HepG2 (cell line): ENCODE measurements at regions not wholly inside any gene's neighbourhood (a gene's known extent, or its start where the extent isn't known, plus 50 kb on each side); places are given as distances from the start of the nearest gene placed in this dataset.

ENCODE experiments used
- AKNA ChIP-seq: sonication (generic); formaldehyde crosslinking; IDR thresholded peaks from 2 replicates; pipeline ENCODE4 v1.4.0; 2020; ENCODE audit warnings: missing genetic modification reagents, borderline replicate concordance
- ATF7 ChIP-seq, 2 experiments: fragments of 450-650 bp in 1 of 2; sonication (generic) in 1 of 2; formaldehyde crosslinking in 1 of 2; IDR thresholded peaks; 2 replicates each; pipeline versions ENCODE4 v1.4.0 to v1.6.1; 2016 to 2020; ENCODE audit warnings: antibody characterized with exemption in 1 of 2, mild to moderate bottlenecking in 1 of 2, missing genetic modification reagents in 1 of 2
- CHD2 ChIP-seq: IDR thresholded peaks from 2 replicates; pipeline ENCODE4 v1.6.1; 2011; ENCODE audit warnings: low read depth, low read length, improper control_type of control experiment
- HBP1 ChIP-seq: IDR thresholded peaks from 2 replicates; pipeline ENCODE4 v1.6.1; 2016; ENCODE audit warnings: low read depth, control low read depth
- HIC2 ChIP-seq: sonication (generic); formaldehyde crosslinking; IDR thresholded peaks from 2 replicates; pipeline ENCODE4 v1.9.0; 2022; ENCODE audit warnings: low read depth, missing genetic modification reagents
- HINFP ChIP-seq: sonication (generic); formaldehyde crosslinking; IDR thresholded peaks from 2 replicates; pipeline ENCODE4 v1.4.0; 2020; ENCODE audit warnings: low read depth, mild to moderate bottlenecking, missing genetic modification reagents
- PBX3 ChIP-seq: sonication (generic); formaldehyde crosslinking; IDR thresholded peaks from 2 replicates; pipeline ENCODE4 v1.8.1; 2023; ENCODE audit warnings: missing genetic modification reagents, inconsistent platforms, borderline replicate concordance
- PITX1 ChIP-seq: sonication (generic); formaldehyde crosslinking; IDR thresholded peaks from 2 replicates; pipeline ENCODE4 v1.5.1; 2020; ENCODE audit warnings: mild to moderate bottlenecking, missing genetic modification reagents
- SRY ChIP-seq: sonication (generic); formaldehyde crosslinking; IDR thresholded peaks from 2 replicates; pipeline ENCODE4 v1.8.0; 2022; ENCODE audit warnings: mild to moderate bottlenecking, missing genetic modification reagents
- TOPORS ChIP-seq: sonication (generic); formaldehyde crosslinking; IDR thresholded peaks from 2 replicates; pipeline ENCODE4 v1.8.0; 2023; ENCODE audit warnings: mild to moderate bottlenecking, missing genetic modification reagents
- ZBTB3 ChIP-seq: sonication (generic); formaldehyde crosslinking; IDR thresholded peaks from 2 replicates; pipeline ENCODE4 v1.4.0; 2020; ENCODE audit warnings: low read depth, mild to moderate bottlenecking, moderate library complexity, missing genetic modification reagents, borderline replicate concordance
- ZNF766 ChIP-seq: sonication (generic); formaldehyde crosslinking; IDR thresholded peaks from 2 replicates; pipeline ENCODE4 v1.5.0; 2020; ENCODE audit warnings: missing genetic modification reagents, borderline replicate concordance
- ZNF768 ChIP-seq: sonication (generic); formaldehyde crosslinking; IDR thresholded peaks from 2 replicates; pipeline ENCODE4 v1.4.0; 2020; ENCODE audit warnings: missing genetic modification reagents
- ZNF883 ChIP-seq: sonication (generic); formaldehyde crosslinking; IDR thresholded peaks from 2 replicates; pipeline ENCODE4 v1.5.1; 2020; ENCODE audit warnings: mild to moderate bottlenecking, missing genetic modification reagents; ENCODE audit errors: not compliant biosample characterization
- ZSCAN25 ChIP-seq: sonication (generic); formaldehyde crosslinking; IDR thresholded peaks from 2 replicates; pipeline ENCODE4 v1.8.0; 2022; ENCODE audit warnings: mild to moderate bottlenecking, missing genetic modification reagents
- ZUFSP ChIP-seq: sonication (generic); formaldehyde crosslinking; IDR thresholded peaks from 2 replicates; pipeline ENCODE4 v1.9.0; 2021; ENCODE audit warnings: missing genetic modification reagents, mild to moderate bottlenecking, borderline replicate concordance

GRCh38 chr4:3880615-3881120 lies 114.5 kb downstream of the ADRA2C start (continued):
- TF ChIP-seq AKNA (CRISPR knock-in tag) (no peak), ZBTB3 (CRISPR knock-in tag) (no peak), CHD2 (no peak), ZUFSP (no peak), ZNF768 (peak; percentile 95; the same call in 1 of the 2 replicates), TOPORS (CRISPR knock-in tag) (no peak), HINFP (no peak), ZNF766 (CRISPR knock-in tag) (no peak), SRY (no peak), PBX3 (CRISPR knock-in tag) (no peak), ZNF883 (no peak), HIC2 (CRISPR knock-in tag) (no peak), ZSCAN25 (CRISPR knock-in tag) (peak; percentile 57; the same call in 1 of the 2 replicates), ATF7 (IDR thresholded peaks at IDR 0.05) (no peak), ATF7 (CRISPR knock-in tag; IDR thresholded peaks at IDR 0.05) (no peak), PITX1 (CRISPR knock-in tag) (peak; percentile 35; the same call in 1 of the 2 replicates), HBP1 (CRISPR knock-in tag) (no peak)
